ENCODE measurements at regions not wholly inside any gene's neighbourhood (a gene's known extent, or its start where the extent isn't known, plus 50 kb on each side); places are given as distances from the start of the nearest gene placed in this dataset.

DNA sequence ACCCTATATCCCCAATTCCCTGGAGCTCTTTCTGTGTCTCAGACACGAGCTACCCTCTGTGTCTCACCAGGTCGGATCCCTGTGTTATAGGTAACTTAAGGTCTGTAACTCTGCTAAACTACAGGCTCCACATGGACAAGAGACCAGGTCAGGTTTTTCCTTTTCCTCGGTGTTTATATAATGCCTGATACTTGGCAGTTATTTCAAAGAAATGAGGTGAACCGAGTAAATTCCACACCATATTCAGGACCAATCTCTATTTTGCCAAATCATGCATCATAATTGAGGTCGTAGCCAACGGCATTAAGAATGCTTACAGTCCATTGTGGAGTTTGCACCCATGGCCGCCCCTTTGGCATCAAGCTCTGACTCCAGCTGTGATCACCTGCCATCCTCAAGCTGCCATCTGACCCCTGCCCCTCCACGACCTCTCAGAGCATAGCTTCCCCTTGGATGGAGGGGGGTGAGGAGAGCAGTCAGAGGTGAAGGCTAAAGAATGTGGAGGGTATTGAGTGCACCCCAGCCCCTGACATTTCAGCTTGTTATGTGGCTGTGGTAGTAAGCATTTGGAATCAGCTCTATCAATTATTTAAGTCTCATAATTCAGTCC, 434.7 kb upstream of the RBFOX1 start:
- TF ChIP-seq, protein P1, sequence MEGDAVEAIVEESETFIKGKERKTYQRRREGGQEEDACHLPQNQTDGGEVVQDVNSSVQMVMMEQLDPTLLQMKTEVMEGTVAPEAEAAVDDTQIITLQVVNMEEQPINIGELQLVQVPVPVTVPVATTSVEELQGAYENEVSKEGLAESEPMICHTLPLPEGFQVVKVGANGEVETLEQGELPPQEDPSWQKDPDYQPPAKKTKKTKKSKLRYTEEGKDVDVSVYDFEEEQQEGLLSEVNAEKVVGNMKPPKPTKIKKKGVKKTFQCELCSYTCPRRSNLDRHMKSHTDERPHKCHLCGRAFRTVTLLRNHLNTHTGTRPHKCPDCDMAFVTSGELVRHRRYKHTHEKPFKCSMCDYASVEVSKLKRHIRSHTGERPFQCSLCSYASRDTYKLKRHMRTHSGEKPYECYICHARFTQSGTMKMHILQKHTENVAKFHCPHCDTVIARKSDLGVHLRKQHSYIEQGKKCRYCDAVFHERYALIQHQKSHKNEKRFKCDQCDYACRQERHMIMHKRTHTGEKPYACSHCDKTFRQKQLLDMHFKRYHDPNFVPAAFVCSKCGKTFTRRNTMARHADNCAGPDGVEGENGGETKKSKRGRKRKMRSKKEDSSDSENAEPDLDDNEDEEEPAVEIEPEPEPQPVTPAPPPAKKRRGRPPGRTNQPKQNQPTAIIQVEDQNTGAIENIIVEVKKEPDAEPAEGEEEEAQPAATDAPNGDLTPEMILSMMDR (conservative IDR thresholded peaks at IDR 0.05 in 1 of 2, IDR thresholded peaks at IDR 0.05 in 1 of 2; ENCODE audit: low read depth in 1 of 2, low read length in 2 of 2), result no peak
- no peak for TF ChIP-seq EZH2 (IDR thresholded peaks at IDR 0.05; ENCODE audit: low read length, missing control alignments)

Measured in fibroblast of lung (primary cell).